GM12864 (cell line): ENCODE measurements at regions not wholly inside any gene's neighbourhood (a gene's known extent, or its start where the extent isn't known, plus 50 kb on each side); places are given as distances from the start of the nearest gene placed in this dataset.

Experiments
- DNase-seq: peaks from one replicate; pipeline ENCODE4 v3.0.0-alpha.2; 2011; ENCODE audit warnings: low read depth
- H3K4me3 ChIP-seq: 2 replicates; pipeline ENCODE4 v1.5.1; 2011; ENCODE audit warnings: mild to moderate bottlenecking, low read depth, low read length, control low read depth
- CTCF ChIP-seq: IDR thresholded peaks from 2 replicates; pipeline ENCODE4 v1.5.1; 2011; ENCODE audit warnings: low read depth, mild to moderate bottlenecking, moderate library complexity, low read length, control low read depth, inconsistent platforms; ENCODE audit errors: missing control alignments

GRCh38 chr5:40022057-40022456 is 597.3 kb upstream of the DAB2 start:
- no peak overlapping the region for H3K4me3 ChIP-seq
- no peak for DNase-seq
- TF ChIP-seq CTCF, result no peak

GRCh38 chr5:40021007-40021406 is 596.2 kb upstream of the DAB2 start:
- no peak for DNase-seq
- no peak overlapping the region for H3K4me3 ChIP-seq
- TF ChIP-seq CTCF, result no peak

GRCh38 chr5:40017918-40018317 is 593.1 kb upstream of the DAB2 start:
- TF ChIP-seq CTCF, result no peak
- no peak for DNase-seq
- H3K4me3 ChIP-seq, result no peak overlapping the region

- no peak overlapping the region for H3K4me3 ChIP-seq
- DNase-seq, result no peak
- no peak for TF ChIP-seq CTCF
Measured at GRCh38 chr5:40017135-40017534, 592.4 kb upstream of the DAB2 start.

- H3K4me3 ChIP-seq, result no peak overlapping the region
- no peak for TF ChIP-seq CTCF
- no peak for DNase-seq
Measured at GRCh38 chr5:40010436-40010835, 585.7 kb upstream of the DAB2 start.

- no peak overlapping the region for H3K4me3 ChIP-seq
- no peak for TF ChIP-seq CTCF
- no peak for DNase-seq
Measured at GRCh38 chr5:40006260-40006659, 581.5 kb upstream of the DAB2 start.

GRCh38 chr5:40001796-40002195 is 577.0 kb upstream of the DAB2 start:
- DNase-seq, result no peak
- no peak for TF ChIP-seq CTCF

More at GRCh38 chr5:40001796-40002195, 577.0 kb upstream of the DAB2 start:
- no peak overlapping the region for H3K4me3 ChIP-seq
